Right cardiac atrium (tissue), 5 donors: ENCODE measurements at regions not wholly inside any gene's neighbourhood (a gene's known extent, or its start where the extent isn't known, plus 50 kb on each side); places are given as distances from the start of the nearest gene placed in this dataset.
A peak's percentile ranks its signal among the peaks of the same experiment; 100 is the strongest.

Experiments
- ATAC-seq, 2 donors: fragments of 200-7000 bp; cut with Tn5 transposase; one replicate each; pipeline versions ENCODE4 v1.8.0 to v1.9.1; 2020; ENCODE audit warnings: moderate library complexity in 2 of 2, mild to moderate bottlenecking in 1 of 2
- DNase-seq, 3 donors: peaks; one replicate each; pipeline ENCODE4 v3.0.0-alpha.2; 2020
- H3K27ac ChIP-seq: one replicate; pipeline ENCODE4 v1.5.1; 2013; ENCODE audit warnings: mild to moderate bottlenecking, low read length, control low read depth, moderate library complexity
- H3K27me3 ChIP-seq: one replicate; pipeline ENCODE4 v1.6.1; 2013; ENCODE audit not compliant: control insufficient read depth, insufficient read depth
- H3K4me1 ChIP-seq: one replicate; pipeline ENCODE4 v1.6.1; 2013; ENCODE audit warnings: low read length; ENCODE audit not compliant: control insufficient read depth, insufficient read depth
- H3K4me3 ChIP-seq: one replicate; pipeline ENCODE4 v1.5.1; 2013; ENCODE audit warnings: low read length, control low read depth
- H3K9me3 ChIP-seq: one replicate; pipeline ENCODE4 v1.6.1; 2013; ENCODE audit warnings: low read length; ENCODE audit not compliant: control insufficient read depth
- WGBS: extraction: QIAGEN DNeasy Blood & Tissue Kit; methylation state at CpG from one replicate; pipeline ENCODE4 v1.1.7; 2013; 5-methylcytosine and 5-hydroxymethylcytosine counted together
- intact Hi-C, 4 donors: fragments of 100-400 bp; cut with DNase I; formaldehyde crosslinking; loops; one replicate each; pipeline versions ENCODE4 v1.11.0 to v1.14.0; 2022 to 2023
- donor health status: healthy with polysubstance abuse.
- donor health status: DM: no; HTN: yes; CAD: no.
- donor health status: DM: no; HTN: no; CAD: no.
- donor health status: DM: no; HTN: yes; CAD: no; lungs with severe emphysema.
- donor health status: DM: yes; HTN: yes; CAD: no.

GRCh38 chrX:122055979-122056715 lies 1008.7 kb downstream of the GLUD2 start:
- no peak overlapping the region for H3K27ac ChIP-seq
- no peak for DNase-seq
- no peak for ATAC-seq
- intact Hi-C loops = no loop called here
- no peak overlapping the region for H3K4me3 ChIP-seq
- H3K9me3 ChIP-seq = no peaks in the 10 kb centered on the region
- no peaks in the 10 kb centered on the region for H3K4me1 ChIP-seq
- H3K27me3 ChIP-seq = no peaks in the 10 kb centered on the region
- 60% methylated on average over 2 of the region's 2 CpGs for WGBS

DNA sequence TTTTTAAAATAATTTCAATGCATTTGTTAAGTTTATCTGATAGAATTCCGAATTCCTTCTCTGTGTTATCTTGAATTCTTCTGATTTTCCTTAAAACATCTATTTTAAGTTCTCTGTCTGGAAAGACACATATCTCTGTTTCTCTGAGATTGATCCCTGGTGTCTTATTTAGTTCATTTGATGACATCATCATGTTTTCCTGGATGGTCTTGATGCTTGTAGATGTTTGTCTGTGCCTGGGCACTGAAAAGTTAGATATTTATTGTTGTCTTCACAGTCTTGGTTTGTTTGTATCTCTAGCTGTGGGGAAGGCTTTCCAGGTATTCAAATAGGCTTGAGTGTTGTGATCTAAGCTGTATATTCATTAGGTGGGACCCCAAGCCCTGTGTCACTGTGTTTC lies 1028.8 kb downstream of the GLUD2 start:
- Histone ChIP-seq H3K4me1 (no peaks in the 10 kb centered on the region), H3K27me3 (no peaks in the 10 kb centered on the region), H3K9me3 (no peaks in the 10 kb centered on the region), H3K27ac (no peak overlapping the region), H3K4me3 (no peak overlapping the region)
- DNase-seq (no peak), ATAC-seq (no peak)
- intact Hi-C loops = no loop called here
- WGBS = 45% methylated on average over 1 of the region's 1 CpG

GRCh38 chrX:122078079-122078478 lies 1030.7 kb downstream of the GLUD2 start:
- ATAC-seq = no peak
- WGBS = 48% methylated on average over 1 of the region's 1 CpG
- H3K27ac ChIP-seq = no peak overlapping the region
- H3K4me3 ChIP-seq = no peak overlapping the region
- H3K27me3 ChIP-seq = no peaks in the 10 kb centered on the region
- H3K9me3 ChIP-seq = no peaks in the 10 kb centered on the region
- no peaks in the 10 kb centered on the region for H3K4me1 ChIP-seq
- no peak for DNase-seq
- intact Hi-C loops = no loop called here

GRCh38 chrX:122087341-122087740 lies 1039.9 kb downstream of the GLUD2 start:
- no peaks in the 10 kb centered on the region for H3K27me3 ChIP-seq
- DNase-seq (no peak), ATAC-seq (peak in 1 of 2 donors; percentile 61)
- intact Hi-C loops = no loop called here
- no peak overlapping the region for H3K27ac ChIP-seq
- H3K9me3 ChIP-seq = no peaks in the 10 kb centered on the region
- H3K4me3 ChIP-seq = no peak overlapping the region
- WGBS = 0% methylated on average over 1 of the region's 1 CpG
- no peaks in the 10 kb centered on the region for H3K4me1 ChIP-seq

DNA sequence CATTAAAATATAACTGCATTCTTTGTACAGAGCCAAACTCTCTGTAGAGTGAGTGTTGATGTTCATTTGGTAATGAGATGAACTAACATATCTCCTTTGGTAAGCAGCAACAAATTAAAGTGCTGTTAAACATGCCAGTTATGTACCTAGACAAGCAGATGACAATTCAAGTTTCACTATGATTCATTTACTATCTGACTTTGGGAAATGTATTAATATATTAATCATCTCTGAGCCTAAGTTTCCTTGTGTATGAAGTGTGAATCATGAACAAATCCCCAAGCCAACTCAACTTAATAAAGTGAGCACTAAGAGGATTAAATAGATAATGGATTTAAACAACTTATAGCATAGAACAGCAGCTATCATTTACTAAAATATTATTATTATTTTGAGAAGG lies 1044.2 kb downstream of the GLUD2 start:
- no peaks in the 10 kb centered on the region for H3K27me3 ChIP-seq
- no peak for ATAC-seq
- no peaks in the 10 kb centered on the region for H3K4me1 ChIP-seq
- no peak overlapping the region for H3K27ac ChIP-seq
- no peaks in the 10 kb centered on the region for H3K9me3 ChIP-seq
- H3K4me3 ChIP-seq = no peak overlapping the region
- no peak for DNase-seq
- intact Hi-C loops = no loop called here

DNA sequence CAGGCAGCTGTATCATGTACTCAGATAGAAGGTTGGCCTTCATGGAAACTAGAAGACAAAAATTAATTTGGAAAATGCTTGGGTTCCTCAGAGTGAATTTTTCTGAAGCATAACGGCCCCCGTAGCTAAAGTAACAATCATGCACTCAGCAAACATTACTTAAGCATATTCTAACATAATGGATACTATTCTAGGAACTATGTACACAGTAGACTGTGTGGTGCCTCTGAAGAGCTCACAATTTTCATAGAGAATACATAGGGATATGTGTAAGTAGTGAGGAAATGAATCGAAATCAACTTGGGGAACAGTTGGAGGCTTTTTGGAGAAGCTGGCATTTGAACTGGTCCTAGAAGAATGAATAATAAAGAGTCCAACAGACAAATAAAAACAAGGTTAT lies 1045.0 kb downstream of the GLUD2 start:
- no peak overlapping the region for H3K4me3 ChIP-seq
- 78% methylated on average over 3 of the region's 3 CpGs for WGBS
- H3K27ac ChIP-seq = no peak overlapping the region
- no peaks in the 10 kb centered on the region for H3K4me1 ChIP-seq
- DNase-seq (no peak), ATAC-seq (no peak)
- no peaks in the 10 kb centered on the region for H3K9me3 ChIP-seq
- H3K27me3 ChIP-seq = no peaks in the 10 kb centered on the region
- intact Hi-C loops = no loop called here

DNA sequence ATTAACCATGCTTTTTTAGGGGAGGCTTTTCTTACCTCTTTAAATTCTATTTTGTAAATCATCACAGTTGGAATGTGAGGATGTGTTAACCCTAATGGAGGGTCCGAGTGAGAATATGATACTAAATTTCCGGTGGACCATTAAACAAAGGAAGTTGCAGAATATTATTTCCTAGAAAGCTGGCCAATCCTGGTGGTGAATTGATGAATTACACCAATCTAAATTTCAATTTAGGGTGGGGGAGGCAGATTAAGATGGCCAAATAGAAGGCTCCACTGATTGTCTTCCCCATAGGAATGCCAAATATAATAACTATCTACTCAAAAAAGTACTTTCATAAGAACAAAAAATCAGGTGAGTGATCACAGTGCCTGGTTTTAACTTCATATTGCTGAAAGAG lies 1045.6 kb downstream of the GLUD2 start:
- WGBS = 84% methylated on average over 2 of the region's 2 CpGs
- intact Hi-C loops = no loop called here

GRCh38 chrX:122094611-122095010 lies 1047.2 kb downstream of the GLUD2 start:
- Histone ChIP-seq H3K27me3 (no peaks in the 10 kb centered on the region), H3K9me3 (no peaks in the 10 kb centered on the region), H3K27ac (no peak overlapping the region), H3K4me1 (no peaks in the 10 kb centered on the region), H3K4me3 (no peak overlapping the region)
- ATAC-seq = no peak
- no peak for DNase-seq
- intact Hi-C loops = no loop called here

More for the DNA sequence above, 1045.6 kb downstream of the GLUD2 start:
- ATAC-seq (no peak), DNase-seq (no peak)
- H3K4me3 ChIP-seq = no peak overlapping the region
- H3K27ac ChIP-seq = no peak overlapping the region
- no peaks in the 10 kb centered on the region for H3K9me3 ChIP-seq
- H3K4me1 ChIP-seq = no peaks in the 10 kb centered on the region
- H3K27me3 ChIP-seq = no peaks in the 10 kb centered on the region

- no peaks in the 10 kb centered on the region for H3K27me3 ChIP-seq
- H3K27ac ChIP-seq = no peak overlapping the region
- DNase-seq = no peak
- no peaks in the 10 kb centered on the region for H3K4me1 ChIP-seq
- no peaks in the 10 kb centered on the region for H3K9me3 ChIP-seq
- WGBS = 88% methylated on average over 3 of the region's 3 CpGs
- intact Hi-C loops = no loop called here
- no peak overlapping the region for H3K4me3 ChIP-seq
- ATAC-seq = no peak
Measured at GRCh38 chrX:122113376-122113775, 1066.0 kb downstream of the GLUD2 start.

GRCh38 chrX:122113896-122114295 lies 1066.5 kb downstream of the GLUD2 start:
- WGBS = 73% methylated on average over 4 of the region's 4 CpGs
- no peaks in the 10 kb centered on the region for H3K9me3 ChIP-seq
- H3K27ac ChIP-seq = no peak overlapping the region
- no peak for DNase-seq
- no peak for ATAC-seq
- intact Hi-C loops = no loop called here
- H3K4me1 ChIP-seq = no peaks in the 10 kb centered on the region
- H3K4me3 ChIP-seq = no peak overlapping the region
- no peaks in the 10 kb centered on the region for H3K27me3 ChIP-seq

GRCh38 chrX:122115604-122116003 lies 1068.2 kb downstream of the GLUD2 start:
- WGBS = 32% methylated on average over 6 of the region's 6 CpGs
- no peak for ATAC-seq
- intact Hi-C loops = no loop called here

GRCh38 chrX:122119361-122119760 lies 1064.7 kb upstream of the GRIA3 start:
- ATAC-seq = no peak

More at GRCh38 chrX:122115604-122116003, 1068.2 kb downstream of the GLUD2 start:
- Histone ChIP-seq H3K27me3 (no peaks in the 10 kb centered on the region), H3K9me3 (no peaks in the 10 kb centered on the region), H3K4me3 (no peak overlapping the region), H3K27ac (no peak overlapping the region), H3K4me1 (no peaks in the 10 kb centered on the region)
- DNase-seq = no peak

More at GRCh38 chrX:122119361-122119760, 1064.7 kb upstream of the GRIA3 start:
- H3K4me1 ChIP-seq = no peaks in the 10 kb centered on the region
- H3K4me3 ChIP-seq = no peak overlapping the region
- H3K9me3 ChIP-seq = no peaks in the 10 kb centered on the region
- H3K27ac ChIP-seq = no peak overlapping the region
- no peaks in the 10 kb centered on the region for H3K27me3 ChIP-seq
- no peak for DNase-seq
- intact Hi-C loops = no loop called here
